CD4-positive, alpha-beta T cell (primary cell): ENCODE measurements at regions not wholly inside any gene's neighbourhood (a gene's known extent, or its start where the extent isn't known, plus 50 kb on each side); places are given as distances from the start of the nearest gene placed in this dataset.

ENCODE experiments used
- ATAC-seq: fragments of 200-7000 bp; cut with Tn5 transposase; one replicate; pipeline ENCODE4 v1.10.0; 2022; ENCODE audit warnings: mild to moderate bottlenecking; ENCODE audit not compliant: poor library complexity
- CTCF ChIA-PET: fragments of 350-600 bp; sonication (Branson Sonifier 250); formaldehyde crosslinking; loops from one replicate; lab custom pipeline; 2021; ENCODE audit warnings: antibody characterized with exemption, inconsistent platforms; lab: Charles Lee
- POLR2A ChIA-PET: fragments of 350-600 bp; sonication (Branson Sonifier 250); formaldehyde crosslinking; loops from one replicate; lab custom pipeline; 2021; ENCODE audit warnings: antibody characterized with exemption, inconsistent platforms; lab: Charles Lee
- DNase-seq, 14 experiments: peaks; one replicate each; pipeline ENCODE4 v3.0.0-alpha.2; 2013 to 2020; ENCODE audit warnings: mixed read lengths in 2 of 14
- H3K27ac ChIP-seq, 2 donors: one replicate each; pipeline versions ENCODE4 v1.5.1 to v1.7.0; 2013; ENCODE audit warnings: low read length in 2 of 2, low read depth in 1 of 2, mild to moderate bottlenecking in 1 of 2
- H3K27me3 ChIP-seq, 2 experiments: 1 replicate in 1 of 2; 2 replicates in 1 of 2; pipeline versions ENCODE4 v1.6.1 to v1.7.0; 2013; ENCODE audit warnings: low read length in 2 of 2, control low read depth in 1 of 2, mild to moderate bottlenecking in 1 of 2, moderate library complexity in 1 of 2; ENCODE audit not compliant: insufficient read depth in 2 of 2, control insufficient read depth in 1 of 2
- H3K36me3 ChIP-seq: one replicate; pipeline ENCODE4 v1.6.1; 2013; ENCODE audit warnings: low read length, control low read depth; ENCODE audit not compliant: insufficient read depth
- H3K4me1 ChIP-seq: one replicate; pipeline ENCODE4 v1.6.1; 2013; ENCODE audit warnings: low read length, control low read depth; ENCODE audit not compliant: insufficient read depth
- H3K4me3 ChIP-seq: one replicate; pipeline ENCODE4 v1.5.1; 2013; ENCODE audit warnings: mild to moderate bottlenecking, low read length, moderate library complexity
- H3K9me3 ChIP-seq, 2 experiments: 1 replicate in 1 of 2; 2 replicates in 1 of 2; pipeline versions ENCODE4 v1.6.1 to v1.7.0; 2013; ENCODE audit warnings: low read length in 2 of 2, mild to moderate bottlenecking in 2 of 2, control low read depth in 1 of 2, moderate library complexity in 1 of 2; ENCODE audit not compliant: control insufficient read depth in 1 of 2, insufficient read depth in 1 of 2
- H3K27ac Mint-ChIP-seq: one replicate; pipeline ENCODE4 v1.8.0; 2020; ENCODE audit warnings: mixed read lengths
- H3K27me3 Mint-ChIP-seq: one replicate; pipeline ENCODE4 v1.8.0; 2021; ENCODE audit warnings: mixed read lengths
- H3K36me3 Mint-ChIP-seq: one replicate; pipeline ENCODE4 v1.8.0; 2021; ENCODE audit warnings: low read depth, mixed read lengths
- H3K4me1 Mint-ChIP-seq: one replicate; pipeline ENCODE4 v1.8.0; 2021; ENCODE audit warnings: low read depth, mixed read lengths
- H3K4me3 Mint-ChIP-seq: one replicate; pipeline ENCODE4 v1.8.0; 2020; ENCODE audit warnings: mild to moderate bottlenecking, mixed read lengths
- H3K9me3 Mint-ChIP-seq: one replicate; pipeline ENCODE4 v1.8.0; 2020; ENCODE audit warnings: mixed read lengths
- intact Hi-C, 2 experiments: fragments of 100-400 bp; cut with DNase I in 1 of 2; cut with micrococcal nuclease in 1 of 2; formaldehyde crosslinking; loops; one replicate each; pipeline versions ENCODE4 v1.15.1 to v1.9.0; 2023 to 2025; cut with DNase I, micrococcal nuclease
- TF ChIP-seq, protein P1 (sequence below): fragments of 200-600 bp; IDR thresholded peaks from one replicate; pipeline ENCODE4 v1.8.0; 2022; ENCODE audit warnings: antibody characterized with exemption, mild to moderate bottlenecking

- H3K9me3 Mint-ChIP-seq: peaks cover 8% of the 10 kb centered on the region
- H3K4me1 Mint-ChIP-seq: no peaks in the 10 kb centered on the region
- no peaks in the 10 kb centered on the region for H3K4me1 ChIP-seq
- H3K9me3 ChIP-seq: peaks cover 11 to 19% of the 10 kb centered on the region in 2 experiments
- no peak overlapping the region for H3K4me3 Mint-ChIP-seq
- H3K27me3 Mint-ChIP-seq: no peaks in the 10 kb centered on the region
- no peak for ATAC-seq
- ChIA-PET POLR2A (no interaction called here), CTCF (no interaction called here)
- H3K4me3 ChIP-seq: no peak overlapping the region
- H3K27ac ChIP-seq: no peak overlapping the region
- intact Hi-C loops: no loop called here
- no peak overlapping the region for H3K27ac Mint-ChIP-seq
- DNase-seq: no peak
- peaks cover 6% of the 10 kb centered on the region for H3K36me3 Mint-ChIP-seq
- no peaks in the 10 kb centered on the region for H3K27me3 ChIP-seq
- H3K36me3 ChIP-seq: no peaks in the 10 kb centered on the region
- TF ChIP-seq, protein P1, sequence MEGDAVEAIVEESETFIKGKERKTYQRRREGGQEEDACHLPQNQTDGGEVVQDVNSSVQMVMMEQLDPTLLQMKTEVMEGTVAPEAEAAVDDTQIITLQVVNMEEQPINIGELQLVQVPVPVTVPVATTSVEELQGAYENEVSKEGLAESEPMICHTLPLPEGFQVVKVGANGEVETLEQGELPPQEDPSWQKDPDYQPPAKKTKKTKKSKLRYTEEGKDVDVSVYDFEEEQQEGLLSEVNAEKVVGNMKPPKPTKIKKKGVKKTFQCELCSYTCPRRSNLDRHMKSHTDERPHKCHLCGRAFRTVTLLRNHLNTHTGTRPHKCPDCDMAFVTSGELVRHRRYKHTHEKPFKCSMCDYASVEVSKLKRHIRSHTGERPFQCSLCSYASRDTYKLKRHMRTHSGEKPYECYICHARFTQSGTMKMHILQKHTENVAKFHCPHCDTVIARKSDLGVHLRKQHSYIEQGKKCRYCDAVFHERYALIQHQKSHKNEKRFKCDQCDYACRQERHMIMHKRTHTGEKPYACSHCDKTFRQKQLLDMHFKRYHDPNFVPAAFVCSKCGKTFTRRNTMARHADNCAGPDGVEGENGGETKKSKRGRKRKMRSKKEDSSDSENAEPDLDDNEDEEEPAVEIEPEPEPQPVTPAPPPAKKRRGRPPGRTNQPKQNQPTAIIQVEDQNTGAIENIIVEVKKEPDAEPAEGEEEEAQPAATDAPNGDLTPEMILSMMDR: no peak
Measured at GRCh38 chr6:117761610-117762009, 86.3 kb downstream of the NUS1 start.

DNA sequence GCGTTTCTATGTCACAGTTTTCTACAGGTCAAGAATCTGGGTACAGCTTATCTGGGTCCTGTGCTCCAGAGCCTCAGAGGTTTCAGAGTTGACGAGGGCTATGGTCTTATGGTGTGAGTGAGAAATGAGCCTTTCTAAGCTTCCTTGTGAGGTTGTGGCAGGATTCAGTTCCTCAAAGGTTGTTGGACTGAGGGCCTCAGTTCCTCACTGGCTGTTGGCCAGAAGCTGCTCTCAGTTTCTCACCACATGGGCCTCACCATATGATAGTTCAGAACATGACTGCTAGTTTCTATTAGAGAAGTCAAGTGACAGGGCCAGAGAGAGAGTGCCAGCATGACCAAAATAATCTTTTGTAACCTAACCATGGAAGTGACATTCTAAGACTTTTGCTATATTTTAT is 96.1 kb downstream of the NUS1 start:
- Mint-ChIP-seq H3K4me1 (no peaks in the 10 kb centered on the region), H3K4me3 (no peak overlapping the region), H3K9me3 (peaks cover under 1% of the 10 kb centered on the region), H3K27ac (no peak overlapping the region), H3K36me3 (no peaks in the 10 kb centered on the region), H3K27me3 (peaks cover 5% of the 10 kb centered on the region)
- intact Hi-C loops: no loop called here
- Histone ChIP-seq H3K27me3 (peaks cover 0 to 2% of the 10 kb centered on the region in 2 experiments), H3K36me3 (no peaks in the 10 kb centered on the region), H3K4me3 (no peak overlapping the region), H3K27ac (no peak overlapping the region), H3K4me1 (no peaks in the 10 kb centered on the region), H3K9me3 (no peaks in the 10 kb centered on the region)
- POLR2A ChIA-PET: no interaction called here
- no peak for ATAC-seq
- TF ChIP-seq, protein P1: no peak
- DNase-seq: peak in 3 of 14 experiments; percentile 7 to 17 (median 15)
- CTCF ChIA-PET: no interaction called here

DNA sequence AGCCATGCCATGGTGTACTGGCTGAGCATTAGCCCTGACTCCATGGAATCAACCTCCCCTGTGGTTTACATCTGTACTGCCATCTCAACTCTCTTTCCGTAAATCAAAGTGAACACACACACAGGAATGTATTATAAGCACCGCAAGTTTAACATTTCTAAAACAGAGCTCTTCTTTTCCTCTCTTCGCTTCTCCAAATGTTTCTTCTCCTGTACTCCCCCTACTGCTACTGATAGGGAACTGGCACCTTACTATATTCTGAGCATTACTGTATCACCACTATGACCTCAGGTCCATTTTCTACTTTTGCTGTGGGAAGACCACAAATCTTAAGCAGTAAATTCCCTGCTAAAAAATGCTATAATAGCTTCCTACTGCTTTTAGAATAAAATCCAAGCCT is 101.2 kb downstream of the NUS1 start:
- Mint-ChIP-seq H3K27ac (no peak overlapping the region), H3K27me3 (peaks cover 28% of the 10 kb centered on the region), H3K4me3 (no peak overlapping the region), H3K4me1 (no peaks in the 10 kb centered on the region), H3K9me3 (no peaks in the 10 kb centered on the region), H3K36me3 (no peaks in the 10 kb centered on the region)
- H3K27me3 ChIP-seq: peaks cover 0 to 2% of the 10 kb centered on the region in 2 experiments
- no peak for DNase-seq
- H3K4me1 ChIP-seq: no peaks in the 10 kb centered on the region
- TF ChIP-seq, protein P1: no peak
- no peaks in the 10 kb centered on the region for H3K9me3 ChIP-seq
- H3K27ac ChIP-seq: no peak overlapping the region
- ChIA-PET CTCF (no interaction called here), POLR2A (no interaction called here)
- no peak overlapping the region for H3K4me3 ChIP-seq
- no peak for ATAC-seq
- intact Hi-C loops: no loop called here
- no peaks in the 10 kb centered on the region for H3K36me3 ChIP-seq
